Adrenal gland (tissue), 9 donors: ENCODE measurements at regions not wholly inside any gene's neighbourhood (a gene's known extent, or its start where the extent isn't known, plus 50 kb on each side); places are given as distances from the start of the nearest gene placed in this dataset.

ENCODE experiments used
- DNase-seq, 7 donors: peaks; one replicate each; pipeline ENCODE4 v3.0.0-alpha.2; 2019 to 2020
- H3K27ac ChIP-seq, 5 donors: fragments of 200-600 bp; sonication (generic) in 4 of 5; 1 replicate in 3 of 5; 2 replicates in 2 of 5; pipeline versions ENCODE4 v1.5.1 to v1.8.0; 2016 to 2020; ENCODE audit warnings: mild to moderate bottlenecking in 1 of 5
- H3K27me3 ChIP-seq: fragments of 200-600 bp; 2 replicates; pipeline ENCODE4 v1.8.0; 2021
- H3K36me3 ChIP-seq, 2 donors: fragments of 200-600 bp; replicated peaks in 1 of 2; 1 replicate in 1 of 2; 2 replicates in 1 of 2; pipeline versions ENCODE4 v1.5.1 to v1.8.0; 2018 to 2022
- H3K4me1 ChIP-seq, 2 donors: fragments of 200-600 bp; replicated peaks in 1 of 2; 1 replicate in 1 of 2; 2 replicates in 1 of 2; pipeline versions ENCODE4 v1.5.1 to v1.8.0; 2018 to 2021
- H3K4me3 ChIP-seq, 4 donors: fragments of 200-600 bp; sonication (generic) in 3 of 4; one replicate each; pipeline ENCODE4 v1.5.1; 2016 to 2018
- H3K9me3 ChIP-seq, 3 donors: fragments of 200-600 bp; sonication (generic) in 1 of 3; replicated peaks in 1 of 3; 1 replicate in 2 of 3; 2 replicates in 1 of 3; pipeline versions ENCODE4 v1.5.1 to v1.8.0; 2016 to 2021
- CTCF ChIP-seq, 6 experiments: fragments of 450-650 bp in 4 of 6; fragments of 200-600 bp in 2 of 6; sonication (generic) in 1 of 6; IDR thresholded peaks; 1 replicate in 5 of 6; 2 replicates in 1 of 6; pipeline versions ENCODE4 v1.5.1 to v1.8.0; 2016 to 2021; ENCODE audit warnings: antibody characterized with exemption in 6 of 6, mild to moderate bottlenecking in 2 of 6, moderate library complexity in 1 of 6
- POLR2A ChIP-seq, 2 donors: fragments of 450-650 bp; IDR thresholded peaks; one replicate each; pipeline ENCODE4 v1.6.1; 2017; ENCODE audit warnings: antibody characterized with exemption in 2 of 2, mild to moderate bottlenecking in 2 of 2, moderate library complexity in 1 of 2
- WGBS, 4 donors: extraction: QIAGEN DNeasy Blood & Tissue Kit in 2 of 4; methylation state at CpG; one replicate each; pipeline versions ENCODE4 v1.1.5 to v1.1.7; 2013 to 2017; 5-methylcytosine and 5-hydroxymethylcytosine counted together
- intact Hi-C, 2 donors: fragments of 100-400 bp; cut with DNase I; formaldehyde crosslinking; loops; one replicate each; pipeline versions ENCODE4 v1.14.1 to v1.15.0; 2022 to 2023
- donor health status: healthy with polysubstance abuse.
- donor health status: Bipolar disorder and iron deficiency.
- donor health status: DM: yes; HTN: yes; CAD: no.
- donor health status: DM: no; HTN: no; CAD: no.
- donor health status: DM: no; HTN: no; CAD: no.

- Histone ChIP-seq H3K4me3 (no peak overlapping the region), H3K27me3 (no peaks in the 10 kb centered on the region), H3K27ac (no peak overlapping the region), H3K4me1 (no peaks in the 10 kb centered on the region), H3K9me3 (no peaks in the 10 kb centered on the region), H3K36me3 (peaks cover 0 to 46% of the 10 kb centered on the region in 2 donors)
- peak in 2 of 7 donors; percentile 22 to 48 for DNase-seq
- WGBS, 4 donors: 40 to 60% (median 58%) methylated on average over 4 to 12 of the region's 12 CpGs
- intact Hi-C loops: no loop called here
- TF ChIP-seq CTCF (IDR thresholded peaks at IDR 0.05): no peak
- no peak for TF ChIP-seq POLR2A (IDR thresholded peaks at IDR 0.05)
Measured at GRCh38 chr22:25354456-25354855, 135.0 kb downstream of the CRYBB2 start.

DNA sequence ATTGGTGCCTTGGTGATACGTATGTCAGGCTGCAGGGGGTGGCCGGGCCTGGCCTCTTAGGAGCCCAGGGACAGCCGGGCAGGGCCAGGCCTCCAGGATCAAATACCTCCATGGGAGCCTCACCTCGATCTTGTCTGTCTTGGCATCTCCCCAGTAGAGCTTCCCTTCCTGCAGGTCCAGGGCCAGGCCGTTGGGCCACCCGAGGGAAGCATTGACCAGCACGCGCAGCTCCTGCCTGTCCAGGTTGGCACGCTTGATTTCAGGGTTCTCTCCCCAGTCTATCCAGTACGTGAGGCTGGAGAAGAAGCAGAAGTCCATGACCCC, 137.7 kb downstream of the CRYBB2 start:
- H3K4me1 ChIP-seq: no peaks in the 10 kb centered on the region
- no peaks in the 10 kb centered on the region for H3K9me3 ChIP-seq
- no peaks in the 10 kb centered on the region for H3K27me3 ChIP-seq
- H3K4me3 ChIP-seq: no peak overlapping the region
- H3K27ac ChIP-seq: no peak overlapping the region
- TF ChIP-seq CTCF (IDR thresholded peaks at IDR 0.05): no peak
- no peak for TF ChIP-seq POLR2A (IDR thresholded peaks at IDR 0.05)
- intact Hi-C loops: no loop called here
- whole genome bisulfite sequencing, 4 donors: 84 to 91% (median 90%) methylated on average over 6 to 10 of the region's 10 CpGs
- peaks cover 0 to 30% of the 10 kb centered on the region in 2 donors for H3K36me3 ChIP-seq
- peak in 1 of 7 donors; percentile 5 for DNase-seq

DNA sequence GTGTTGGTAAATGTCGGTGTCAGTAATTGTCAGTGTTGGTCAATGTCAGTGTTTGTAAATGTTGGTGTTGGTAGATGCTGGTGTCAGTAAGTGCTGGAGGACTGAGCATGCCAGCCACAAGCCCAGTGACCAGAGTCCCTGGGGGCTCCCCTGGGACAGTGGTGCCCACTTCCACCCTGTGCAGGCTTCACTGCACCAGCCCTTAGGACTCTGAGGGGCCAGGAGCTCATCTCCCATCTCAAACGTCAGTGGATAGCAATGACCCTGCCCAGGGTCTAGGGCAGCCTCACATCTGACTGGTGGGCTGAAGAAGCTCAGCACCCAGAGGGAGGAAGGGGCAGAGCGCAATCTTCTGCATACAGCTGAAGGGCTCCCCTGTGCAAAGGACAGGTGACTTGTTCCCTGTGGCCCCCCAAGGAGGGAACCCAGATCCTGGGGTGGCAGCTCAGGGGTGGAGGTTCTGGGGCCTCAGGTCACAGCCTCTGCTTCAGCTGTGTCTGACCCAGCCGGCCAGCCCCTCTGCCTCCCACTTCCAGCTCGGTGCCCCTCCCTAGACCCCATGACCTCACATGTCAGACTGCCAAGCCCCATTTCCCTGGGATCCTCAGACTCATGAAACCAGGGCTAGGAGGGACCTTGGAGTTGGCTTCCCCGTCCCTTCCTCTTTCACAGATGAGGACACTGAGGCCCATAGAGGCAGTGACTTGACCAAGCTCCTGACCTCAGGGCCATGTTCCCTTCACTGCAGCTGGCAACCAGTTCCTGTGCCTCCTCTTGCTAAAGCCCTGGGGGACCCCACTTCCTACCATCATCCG, 138.4 kb downstream of the CRYBB2 start:
- Histone ChIP-seq H3K9me3 (no peaks in the 10 kb centered on the region), H3K4me3 (no peak overlapping the region), H3K36me3 (peaks cover 0 to 29% of the 10 kb centered on the region in 2 donors), H3K27ac (no peak overlapping the region), H3K4me1 (no peaks in the 10 kb centered on the region), H3K27me3 (no peaks in the 10 kb centered on the region)
- TF ChIP-seq POLR2A (IDR thresholded peaks at IDR 0.05): no peak
- no peak for TF ChIP-seq CTCF (IDR thresholded peaks at IDR 0.05)
- DNase-seq: no peak
- WGBS, 4 donors: 82 to 90% (median 84%) methylated on average over 5 to 7 of the region's 7 CpGs
- intact Hi-C loops: no loop called here

GRCh38 chr22:25358421-25359170, 139.2 kb downstream of the CRYBB2 start:
- WGBS, 4 donors: 92 to 100% (median 93%) methylated on average over 3 to 15 of the region's 15 CpGs
- H3K27me3 ChIP-seq: no peaks in the 10 kb centered on the region
- intact Hi-C loops: no loop called here

More at GRCh38 chr22:25358421-25359170, 139.2 kb downstream of the CRYBB2 start:
- TF ChIP-seq POLR2A (IDR thresholded peaks at IDR 0.05) (no peak), CTCF (IDR thresholded peaks at IDR 0.05) (no peak)
- peaks cover 0 to 26% of the 10 kb centered on the region in 2 donors for H3K36me3 ChIP-seq
- peak in 2 of 7 donors; percentile 0 to 6 for DNase-seq
- no peak overlapping the region for H3K4me3 ChIP-seq
- H3K4me1 ChIP-seq: no peaks in the 10 kb centered on the region
- H3K27ac ChIP-seq: no peak overlapping the region
- no peaks in the 10 kb centered on the region for H3K9me3 ChIP-seq
